Neuron (in vitro differentiated cells): ENCODE measurements at regions not wholly inside any gene's neighbourhood (a gene's known extent, or its start where the extent isn't known, plus 50 kb on each side); places are given as distances from the start of the nearest gene placed in this dataset.

ENCODE experiments used
- H2AFZ ChIP-seq: one replicate; pipeline ENCODE4 v1.6.1; 2013; ENCODE audit warnings: low read depth, mild to moderate bottlenecking, inconsistent platforms, low read length, moderate library complexity
- H3K27me3 ChIP-seq: one replicate; pipeline ENCODE4 v1.6.1; 2013; ENCODE audit warnings: low read length; ENCODE audit not compliant: insufficient read depth
- H3K36me3 ChIP-seq: one replicate; pipeline ENCODE4 v1.6.1; 2013; ENCODE audit warnings: low read length; ENCODE audit not compliant: insufficient read depth
- H3K4me1 ChIP-seq: one replicate; pipeline ENCODE4 v1.6.1; 2013; ENCODE audit warnings: low read length; ENCODE audit not compliant: insufficient read depth
- H3K4me3 ChIP-seq: 2 replicates; pipeline ENCODE4 v1.5.1; 2013; ENCODE audit warnings: mild to moderate bottlenecking, low read length, moderate library complexity
- H3K9me3 ChIP-seq: one replicate; pipeline ENCODE4 v1.6.1; 2013; ENCODE audit warnings: low read length

DNA sequence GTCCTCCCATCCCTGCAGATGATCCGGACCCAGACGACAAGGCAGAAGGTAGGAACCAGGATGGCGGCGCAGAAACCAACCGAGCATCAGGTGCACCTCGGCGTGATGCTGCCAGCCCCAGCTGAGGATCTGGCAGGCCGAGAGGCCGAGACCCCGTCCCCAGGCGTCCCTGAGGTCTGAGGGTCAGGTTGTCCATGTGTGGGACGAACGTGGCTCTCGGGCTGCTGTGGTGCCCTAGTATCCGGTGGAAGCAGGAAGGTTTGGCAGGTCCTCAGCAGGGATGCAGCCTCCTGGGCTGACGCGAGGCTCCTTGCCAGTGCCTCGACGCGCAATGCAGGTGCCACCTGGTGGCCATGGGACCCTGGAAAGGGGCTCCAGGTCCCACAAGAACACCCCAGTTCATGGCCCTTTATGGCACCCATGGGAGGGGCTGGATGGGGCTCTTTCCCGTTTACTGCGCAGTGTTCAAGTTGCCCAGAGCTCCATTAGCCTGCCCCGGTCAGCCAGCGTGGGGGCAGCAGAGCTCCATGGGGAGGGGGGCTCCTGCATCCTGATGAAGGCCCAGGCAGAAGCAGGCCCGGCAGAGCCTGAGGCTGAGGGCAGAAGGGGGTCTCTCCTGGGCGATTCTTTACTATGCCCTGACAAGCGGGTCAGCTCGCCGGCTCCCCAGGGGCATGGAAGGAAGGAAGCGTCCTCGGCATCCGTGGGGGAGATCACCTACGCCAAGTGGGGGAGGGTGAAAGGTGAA lies 129.9 kb downstream of the CTTN start:
- H3K36me3 ChIP-seq, result no peaks in the 10 kb centered on the region
- H3K4me1 ChIP-seq, result peaks cover 56% of the 10 kb centered on the region

DNA sequence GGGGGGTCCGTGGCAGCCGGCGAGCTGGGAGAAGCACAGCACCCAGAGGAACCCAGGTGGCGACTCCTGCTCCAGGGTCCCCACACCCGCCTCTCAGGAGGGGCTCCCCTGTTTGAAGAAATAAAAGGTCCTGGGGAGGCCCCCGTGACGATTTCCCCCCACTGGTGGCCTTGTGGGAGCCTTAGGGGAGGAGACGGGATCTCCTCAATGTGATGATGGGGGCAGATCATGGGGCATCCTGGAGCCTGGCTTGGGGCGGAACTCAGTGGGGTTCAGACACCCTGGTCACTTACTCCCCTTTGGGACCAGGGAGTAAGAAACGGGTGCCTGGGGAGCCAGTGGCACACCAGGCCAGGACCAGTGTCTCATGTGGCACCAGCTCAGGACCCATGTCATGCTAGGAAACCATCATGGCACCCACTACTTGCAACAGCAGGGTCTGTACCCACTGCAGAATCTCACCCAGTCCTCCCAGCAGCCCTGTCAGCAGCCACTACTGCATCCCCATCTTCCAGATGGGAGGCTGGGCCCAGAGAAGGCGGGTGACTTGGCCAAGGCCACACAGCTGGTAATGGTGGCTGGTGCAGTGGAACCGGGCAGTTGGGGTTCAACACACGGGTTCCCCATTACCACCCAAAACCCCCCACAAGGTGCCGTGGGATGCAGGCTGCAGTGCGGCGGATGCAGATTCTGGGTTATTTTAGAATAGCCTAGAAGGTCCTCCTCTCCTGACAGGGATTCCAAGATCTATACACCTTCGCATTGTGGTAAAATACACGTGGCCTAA lies 130.7 kb downstream of the CTTN start:
- no peaks in the 10 kb centered on the region for H3K36me3 ChIP-seq
- H3K4me1 ChIP-seq, result peaks cover 48% of the 10 kb centered on the region
- no peak overlapping the region for H2AFZ ChIP-seq
- no peaks in the 10 kb centered on the region for H3K27me3 ChIP-seq
- no peak overlapping the region for H3K4me3 ChIP-seq
- H3K9me3 ChIP-seq, result peaks cover 2% of the 10 kb centered on the region

More for the DNA sequence above, 129.9 kb downstream of the CTTN start:
- Histone ChIP-seq H2AFZ (no peak overlapping the region), H3K4me3 (no peak overlapping the region), H3K27me3 (no peaks in the 10 kb centered on the region), H3K9me3 (peaks cover 2% of the 10 kb centered on the region)

DNA sequence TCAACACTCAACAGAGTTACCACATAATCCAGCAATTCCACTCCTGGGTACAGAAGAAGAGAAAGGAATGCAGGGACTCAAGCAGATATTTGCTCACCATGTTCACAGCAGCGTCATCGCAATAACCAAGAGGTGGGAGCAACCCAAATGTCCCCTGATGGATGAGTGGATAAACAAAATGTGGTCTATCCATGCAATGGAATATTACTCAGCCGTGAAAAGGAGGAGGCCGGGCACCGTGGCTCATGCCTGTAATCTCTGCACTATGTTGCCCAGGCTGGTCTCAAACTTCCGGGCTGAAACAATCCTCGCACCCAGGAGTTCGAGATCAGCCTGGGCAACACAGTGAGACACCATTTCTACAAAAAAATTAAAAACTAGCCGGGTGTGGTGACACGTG lies 131.7 kb downstream of the CTTN start:
- Histone ChIP-seq H3K4me1 (peaks cover 38% of the 10 kb centered on the region), H3K9me3 (peaks cover 6% of the 10 kb centered on the region), H3K27me3 (no peaks in the 10 kb centered on the region), H3K4me3 (no peak overlapping the region), H2AFZ (no peak overlapping the region), H3K36me3 (no peaks in the 10 kb centered on the region)

DNA sequence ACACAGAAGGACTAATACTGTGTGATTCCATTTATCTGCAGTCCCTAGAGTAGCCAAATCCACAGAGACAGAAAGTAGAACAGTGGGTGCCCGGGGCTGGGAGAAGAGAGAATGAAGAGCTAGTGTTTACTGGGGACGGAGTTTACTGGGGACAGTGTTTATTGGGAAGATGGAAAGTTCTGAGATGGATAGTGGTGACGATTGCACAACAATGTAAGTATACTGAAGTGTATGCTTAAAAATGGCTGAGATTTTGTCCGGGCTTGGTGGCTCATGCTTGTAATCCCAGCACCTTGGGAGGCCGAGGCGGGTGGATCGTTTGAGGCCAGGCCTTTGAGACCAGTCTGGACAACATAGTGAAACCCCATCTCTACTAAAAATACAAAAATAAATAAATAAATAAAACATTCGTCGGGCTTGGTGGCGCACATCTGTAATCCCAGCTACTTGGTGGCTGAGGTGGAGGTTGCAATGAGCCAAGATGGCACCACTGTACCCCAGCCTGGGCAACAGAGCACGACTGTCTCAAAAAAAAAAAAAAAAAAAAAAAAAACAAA lies 132.4 kb downstream of the CTTN start:
- no peak overlapping the region for H2AFZ ChIP-seq
- H3K27me3 ChIP-seq, result no peaks in the 10 kb centered on the region
- H3K4me1 ChIP-seq, result peaks cover 31% of the 10 kb centered on the region
- H3K36me3 ChIP-seq, result no peaks in the 10 kb centered on the region
- no peak overlapping the region for H3K4me3 ChIP-seq
- peaks cover 9% of the 10 kb centered on the region for H3K9me3 ChIP-seq

- Histone ChIP-seq H3K27me3 (no peaks in the 10 kb centered on the region), H2AFZ (no peak overlapping the region), H3K9me3 (peaks cover 9% of the 10 kb centered on the region), H3K36me3 (no peaks in the 10 kb centered on the region), H3K4me3 (no peak overlapping the region), H3K4me1 (peaks cover 24% of the 10 kb centered on the region)
Observed at GRCh38 chr11:70531281-70532065, 133.1 kb downstream of the CTTN start.

DNA sequence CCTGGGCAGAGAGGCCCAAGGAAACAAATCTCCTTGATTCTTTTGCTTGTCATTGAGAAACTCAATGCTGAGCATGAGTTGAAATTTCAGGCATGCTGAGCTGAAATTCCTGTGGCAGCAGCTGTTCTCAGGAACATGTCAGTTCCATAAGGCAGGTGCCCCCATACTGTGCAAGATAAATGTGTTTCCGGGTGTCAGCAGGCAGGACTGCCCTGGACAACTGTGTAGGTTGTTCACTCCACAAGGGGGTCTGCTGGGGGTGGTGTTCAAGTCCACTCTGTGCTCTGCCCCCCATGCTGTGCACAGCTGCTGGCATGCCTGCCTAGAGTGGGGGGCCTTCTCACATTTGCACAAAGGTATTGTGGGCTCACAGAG lies 133.7 kb downstream of the CTTN start:
- H3K4me3 ChIP-seq, result no peak overlapping the region

DNA sequence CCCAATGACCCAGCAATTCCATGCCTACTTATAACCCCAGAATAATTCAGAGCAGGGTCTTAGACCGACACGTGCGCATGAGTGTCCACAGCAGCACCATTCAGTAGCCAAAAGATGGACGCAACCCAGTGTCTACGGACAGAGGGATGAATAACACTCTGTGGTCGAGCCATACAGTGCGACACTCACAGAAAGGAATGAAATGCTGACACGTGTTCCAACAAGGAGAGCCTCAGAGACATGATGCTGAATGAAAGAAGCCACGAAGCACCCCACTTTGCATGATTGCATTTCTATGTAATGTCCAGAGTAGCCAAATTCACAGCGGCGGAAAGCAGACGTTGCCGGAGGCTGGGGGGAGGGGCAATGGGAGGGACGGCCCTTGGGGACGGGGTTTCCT lies 134.4 kb downstream of the CTTN start:
- Histone ChIP-seq H2AFZ (no peak overlapping the region), H3K4me3 (no peak overlapping the region), H3K36me3 (no peaks in the 10 kb centered on the region), H3K27me3 (no peaks in the 10 kb centered on the region), H3K9me3 (peaks cover 9% of the 10 kb centered on the region), H3K4me1 (peaks cover 18% of the 10 kb centered on the region)

More for the DNA sequence above, 133.7 kb downstream of the CTTN start:
- Histone ChIP-seq H3K4me1 (peaks cover 20% of the 10 kb centered on the region), H3K36me3 (no peaks in the 10 kb centered on the region), H3K9me3 (peaks cover 9% of the 10 kb centered on the region), H2AFZ (no peak overlapping the region), H3K27me3 (no peaks in the 10 kb centered on the region)

GRCh38 chr11:70535191-70535971 lies 137.1 kb downstream of the CTTN start:
- peaks cover 18% of the 10 kb centered on the region for H3K4me1 ChIP-seq
- peaks cover 10% of the 10 kb centered on the region for H3K9me3 ChIP-seq
- no peaks in the 10 kb centered on the region for H3K27me3 ChIP-seq
- no peak overlapping the region for H2AFZ ChIP-seq
- H3K4me3 ChIP-seq, result no peak overlapping the region
- no peaks in the 10 kb centered on the region for H3K36me3 ChIP-seq

DNA sequence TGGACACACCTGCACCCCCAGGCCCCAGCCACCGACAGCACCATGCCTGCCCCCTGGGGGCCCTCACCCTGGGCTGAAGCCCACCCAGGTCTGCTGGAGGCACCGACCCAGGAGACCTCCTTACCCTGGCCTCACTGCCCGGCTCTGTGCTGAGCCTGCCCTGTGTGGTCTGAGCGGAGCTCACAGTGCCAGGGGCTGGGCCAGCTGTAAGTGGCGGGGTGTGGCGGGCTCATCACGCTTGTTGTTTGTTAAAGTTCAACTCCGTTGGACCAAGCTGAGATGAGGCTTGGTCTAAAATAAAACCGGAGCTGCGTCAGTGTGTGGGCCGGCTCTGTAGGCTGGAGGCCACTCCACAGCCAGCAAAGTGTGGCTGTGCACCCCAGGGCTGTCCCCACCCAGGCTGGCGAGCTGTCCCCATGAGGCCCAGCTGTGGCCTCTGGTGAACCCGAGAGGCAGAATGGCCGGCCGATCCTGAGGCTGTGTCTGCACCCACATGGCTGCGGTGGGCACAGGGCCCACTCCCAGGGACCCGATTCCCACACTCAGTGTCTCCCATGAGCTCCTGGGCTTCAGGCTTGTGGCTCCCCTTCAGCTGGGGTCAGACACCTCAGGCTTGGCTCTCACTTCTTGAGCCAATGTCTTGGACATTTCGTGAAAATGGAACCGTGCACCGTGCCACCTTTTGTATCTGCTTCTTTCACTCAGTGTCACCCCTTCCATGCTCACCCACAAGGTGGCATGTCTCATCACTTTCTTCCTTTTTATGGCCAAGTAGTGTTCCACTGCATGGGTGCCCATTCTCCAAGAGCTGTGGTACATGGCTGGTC lies 137.9 kb downstream of the CTTN start:
- no peak overlapping the region for H2AFZ ChIP-seq
- no peak overlapping the region for H3K4me3 ChIP-seq
- H3K9me3 ChIP-seq, result peaks cover 10% of the 10 kb centered on the region
- H3K27me3 ChIP-seq, result no peaks in the 10 kb centered on the region
- H3K36me3 ChIP-seq, result no peaks in the 10 kb centered on the region
- H3K4me1 ChIP-seq, result peaks cover 18% of the 10 kb centered on the region

DNA sequence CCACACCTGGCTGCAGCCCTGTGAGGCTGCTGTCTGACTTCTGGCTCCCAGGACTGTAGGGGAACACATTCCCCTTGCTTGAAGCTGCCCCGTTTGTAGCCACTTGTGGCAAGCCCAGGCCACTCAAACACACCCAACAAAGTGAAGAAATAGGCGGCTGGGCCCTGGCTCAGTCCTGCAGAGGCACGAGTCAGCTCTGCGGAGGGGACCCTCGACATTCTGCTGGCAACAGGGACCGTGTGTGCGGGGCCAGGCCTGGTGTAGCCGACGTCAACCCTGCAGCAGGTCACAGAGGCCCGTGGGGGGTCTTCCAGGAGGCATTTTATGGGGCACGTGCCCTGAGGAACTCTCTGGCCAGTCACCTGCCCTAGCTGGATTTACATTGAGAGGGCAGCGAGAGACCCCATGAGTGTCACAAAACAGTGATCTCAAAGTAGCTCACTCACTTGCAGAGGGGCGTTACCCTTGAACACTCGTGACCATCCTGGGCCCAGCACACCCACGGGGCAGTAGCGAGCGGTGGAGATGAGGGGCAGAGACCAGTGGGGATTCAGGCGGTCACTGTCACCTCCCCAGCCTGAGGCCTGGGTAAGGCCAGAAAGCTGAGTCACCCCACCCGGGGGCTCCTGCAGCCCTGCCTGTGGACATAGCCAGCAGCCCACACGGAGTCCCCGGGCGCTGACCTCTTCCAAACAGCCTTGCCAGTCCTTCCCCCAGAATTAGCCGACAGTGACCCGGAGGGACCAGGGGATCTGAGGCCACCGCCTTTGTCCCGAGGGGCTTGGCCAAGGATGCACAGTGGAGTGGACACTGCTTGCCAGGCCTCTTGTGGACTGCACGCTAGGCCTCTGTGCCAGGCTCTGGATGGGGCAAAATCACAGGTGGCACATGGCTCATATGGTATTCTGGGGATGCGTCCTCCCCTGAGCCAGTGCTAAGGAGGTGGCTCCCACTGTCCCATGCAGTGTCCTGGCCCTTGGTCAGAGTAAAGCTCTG lies 139.5 kb downstream of the CTTN start:
- no peak overlapping the region for H2AFZ ChIP-seq
- H3K27me3 ChIP-seq, result no peaks in the 10 kb centered on the region
- peaks cover 2% of the 10 kb centered on the region for H3K4me1 ChIP-seq
- H3K36me3 ChIP-seq, result no peaks in the 10 kb centered on the region
- no peak overlapping the region for H3K4me3 ChIP-seq
- peaks cover 10% of the 10 kb centered on the region for H3K9me3 ChIP-seq
